CD4-positive, alpha-beta T cell (primary cell): ENCODE measurements at regions not wholly inside any gene's neighbourhood (a gene's known extent, or its start where the extent isn't known, plus 50 kb on each side); places are given as distances from the start of the nearest gene placed in this dataset.
"Not testable (repeated sequence)": the region's sequence is repeated elsewhere in the genome, so short reads cannot be mapped to it uniquely, and the experiment has no call there.

ENCODE experiments used
- ATAC-seq: fragments of 200-7000 bp; cut with Tn5 transposase; one replicate; pipeline ENCODE4 v1.10.0; 2022; ENCODE audit warnings: mild to moderate bottlenecking; ENCODE audit not compliant: poor library complexity
- CTCF ChIA-PET: fragments of 350-600 bp; sonication (Branson Sonifier 250); formaldehyde crosslinking; loops from one replicate; lab custom pipeline; 2021; ENCODE audit warnings: antibody characterized with exemption, inconsistent platforms; lab: Charles Lee
- POLR2A ChIA-PET: fragments of 350-600 bp; sonication (Branson Sonifier 250); formaldehyde crosslinking; loops from one replicate; lab custom pipeline; 2021; ENCODE audit warnings: antibody characterized with exemption, inconsistent platforms; lab: Charles Lee
- DNase-seq, 14 experiments: peaks; one replicate each; pipeline ENCODE4 v3.0.0-alpha.2; 2013 to 2020; ENCODE audit warnings: mixed read lengths in 2 of 14
- H3K27ac ChIP-seq, 2 donors: one replicate each; pipeline versions ENCODE4 v1.5.1 to v1.7.0; 2013; ENCODE audit warnings: low read length in 2 of 2, low read depth in 1 of 2, mild to moderate bottlenecking in 1 of 2
- H3K27me3 ChIP-seq, 2 experiments: 1 replicate in 1 of 2; 2 replicates in 1 of 2; pipeline versions ENCODE4 v1.6.1 to v1.7.0; 2013; ENCODE audit warnings: low read length in 2 of 2, control low read depth in 1 of 2, mild to moderate bottlenecking in 1 of 2, moderate library complexity in 1 of 2; ENCODE audit not compliant: insufficient read depth in 2 of 2, control insufficient read depth in 1 of 2
- H3K36me3 ChIP-seq: one replicate; pipeline ENCODE4 v1.6.1; 2013; ENCODE audit warnings: low read length, control low read depth; ENCODE audit not compliant: insufficient read depth
- H3K4me1 ChIP-seq: one replicate; pipeline ENCODE4 v1.6.1; 2013; ENCODE audit warnings: low read length, control low read depth; ENCODE audit not compliant: insufficient read depth
- H3K4me3 ChIP-seq: one replicate; pipeline ENCODE4 v1.5.1; 2013; ENCODE audit warnings: mild to moderate bottlenecking, low read length, moderate library complexity
- H3K9me3 ChIP-seq, 2 experiments: 1 replicate in 1 of 2; 2 replicates in 1 of 2; pipeline versions ENCODE4 v1.6.1 to v1.7.0; 2013; ENCODE audit warnings: low read length in 2 of 2, mild to moderate bottlenecking in 2 of 2, control low read depth in 1 of 2, moderate library complexity in 1 of 2; ENCODE audit not compliant: control insufficient read depth in 1 of 2, insufficient read depth in 1 of 2
- H3K27ac Mint-ChIP-seq: one replicate; pipeline ENCODE4 v1.8.0; 2020; ENCODE audit warnings: mixed read lengths
- H3K27me3 Mint-ChIP-seq: one replicate; pipeline ENCODE4 v1.8.0; 2021; ENCODE audit warnings: mixed read lengths
- H3K36me3 Mint-ChIP-seq: one replicate; pipeline ENCODE4 v1.8.0; 2021; ENCODE audit warnings: low read depth, mixed read lengths
- H3K4me1 Mint-ChIP-seq: one replicate; pipeline ENCODE4 v1.8.0; 2021; ENCODE audit warnings: low read depth, mixed read lengths
- H3K4me3 Mint-ChIP-seq: one replicate; pipeline ENCODE4 v1.8.0; 2020; ENCODE audit warnings: mild to moderate bottlenecking, mixed read lengths
- H3K9me3 Mint-ChIP-seq: one replicate; pipeline ENCODE4 v1.8.0; 2020; ENCODE audit warnings: mixed read lengths
- intact Hi-C, 2 experiments: fragments of 100-400 bp; cut with DNase I in 1 of 2; cut with micrococcal nuclease in 1 of 2; formaldehyde crosslinking; loops; one replicate each; pipeline versions ENCODE4 v1.15.1 to v1.9.0; 2023 to 2025; cut with DNase I, micrococcal nuclease
- TF ChIP-seq, protein P1 (sequence below): fragments of 200-600 bp; IDR thresholded peaks from one replicate; pipeline ENCODE4 v1.8.0; 2022; ENCODE audit warnings: antibody characterized with exemption, mild to moderate bottlenecking

DNA sequence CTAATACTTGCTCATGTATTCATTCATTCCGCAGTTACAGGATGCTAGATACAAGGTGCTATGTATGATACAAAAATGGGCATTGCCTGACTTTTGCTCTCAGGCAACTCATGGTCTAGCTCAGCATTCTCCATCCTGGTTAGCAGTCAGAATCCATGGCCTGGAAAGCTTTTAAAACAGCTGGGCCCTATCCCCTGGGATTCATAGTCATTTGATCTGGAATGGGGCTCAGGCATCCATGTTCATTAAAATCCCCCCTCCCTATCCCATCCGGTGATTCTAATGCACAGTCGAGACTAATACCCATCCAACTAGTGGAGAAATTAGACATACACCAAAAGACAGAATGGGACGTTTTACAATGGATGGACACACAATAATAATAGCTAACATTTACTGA lies 104.1 kb upstream of the TMEM132E start:
- Mint-ChIP-seq H3K36me3 (no peaks in the 10 kb centered on the region), H3K4me1 (no peaks in the 10 kb centered on the region), H3K9me3 (no peaks in the 10 kb centered on the region), H3K27me3 (peaks cover 5% of the 10 kb centered on the region), H3K27ac (no peak overlapping the region), H3K4me3 (no peak overlapping the region)
- H3K4me1 ChIP-seq: no peaks in the 10 kb centered on the region
- H3K36me3 ChIP-seq: no peaks in the 10 kb centered on the region
- DNase-seq (no peak), ATAC-seq (no peak)
- CTCF ChIA-PET: no interaction called here
- H3K27ac ChIP-seq: no peak overlapping the region
- H3K9me3 ChIP-seq: no peaks in the 10 kb centered on the region
- POLR2A ChIA-PET: no interaction called here
- peaks cover 0 to 7% of the 10 kb centered on the region in 2 experiments for H3K27me3 ChIP-seq
- TF ChIP-seq, protein P1, sequence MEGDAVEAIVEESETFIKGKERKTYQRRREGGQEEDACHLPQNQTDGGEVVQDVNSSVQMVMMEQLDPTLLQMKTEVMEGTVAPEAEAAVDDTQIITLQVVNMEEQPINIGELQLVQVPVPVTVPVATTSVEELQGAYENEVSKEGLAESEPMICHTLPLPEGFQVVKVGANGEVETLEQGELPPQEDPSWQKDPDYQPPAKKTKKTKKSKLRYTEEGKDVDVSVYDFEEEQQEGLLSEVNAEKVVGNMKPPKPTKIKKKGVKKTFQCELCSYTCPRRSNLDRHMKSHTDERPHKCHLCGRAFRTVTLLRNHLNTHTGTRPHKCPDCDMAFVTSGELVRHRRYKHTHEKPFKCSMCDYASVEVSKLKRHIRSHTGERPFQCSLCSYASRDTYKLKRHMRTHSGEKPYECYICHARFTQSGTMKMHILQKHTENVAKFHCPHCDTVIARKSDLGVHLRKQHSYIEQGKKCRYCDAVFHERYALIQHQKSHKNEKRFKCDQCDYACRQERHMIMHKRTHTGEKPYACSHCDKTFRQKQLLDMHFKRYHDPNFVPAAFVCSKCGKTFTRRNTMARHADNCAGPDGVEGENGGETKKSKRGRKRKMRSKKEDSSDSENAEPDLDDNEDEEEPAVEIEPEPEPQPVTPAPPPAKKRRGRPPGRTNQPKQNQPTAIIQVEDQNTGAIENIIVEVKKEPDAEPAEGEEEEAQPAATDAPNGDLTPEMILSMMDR: no peak
- H3K4me3 ChIP-seq: no peak overlapping the region
- intact Hi-C loops: no loop called here

DNA sequence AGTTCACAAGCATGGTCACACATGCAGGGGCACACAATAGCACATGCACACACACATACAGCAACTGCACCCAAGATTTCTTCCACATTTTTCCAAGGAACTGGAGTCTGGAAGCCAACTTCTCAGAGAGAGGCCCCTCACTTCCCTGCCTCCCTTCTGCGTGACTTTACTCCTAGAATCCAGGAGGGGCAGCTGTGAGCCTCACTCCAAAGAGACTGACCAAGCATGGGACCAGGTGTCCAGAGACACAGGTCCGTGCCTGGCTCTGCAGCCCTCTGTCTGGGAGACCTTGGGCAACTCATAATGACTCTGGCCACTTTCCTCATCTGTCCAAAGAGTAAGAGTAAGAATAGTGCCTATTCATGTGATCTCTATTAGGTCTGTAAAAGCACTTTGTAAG lies 104.7 kb upstream of the TMEM132E start:
- H3K27ac Mint-ChIP-seq: no peak overlapping the region
- no peaks in the 10 kb centered on the region for H3K36me3 Mint-ChIP-seq
- TF ChIP-seq, protein P1: no peak
- Histone ChIP-seq H3K27ac (no peak overlapping the region), H3K4me1 (no peaks in the 10 kb centered on the region), H3K9me3 (no peaks in the 10 kb centered on the region), H3K4me3 (no peak overlapping the region), H3K36me3 (no peaks in the 10 kb centered on the region), H3K27me3 (peaks cover 0 to 7% of the 10 kb centered on the region in 2 experiments)
- DNase-seq: no peak
- no peak for ATAC-seq
- no peaks in the 10 kb centered on the region for H3K4me1 Mint-ChIP-seq
- intact Hi-C loops: no loop called here
- no peaks in the 10 kb centered on the region for H3K9me3 Mint-ChIP-seq
- ChIA-PET CTCF (no interaction called here), POLR2A (no interaction called here)
- H3K27me3 Mint-ChIP-seq: peaks cover 10% of the 10 kb centered on the region
- no peak overlapping the region for H3K4me3 Mint-ChIP-seq

DNA sequence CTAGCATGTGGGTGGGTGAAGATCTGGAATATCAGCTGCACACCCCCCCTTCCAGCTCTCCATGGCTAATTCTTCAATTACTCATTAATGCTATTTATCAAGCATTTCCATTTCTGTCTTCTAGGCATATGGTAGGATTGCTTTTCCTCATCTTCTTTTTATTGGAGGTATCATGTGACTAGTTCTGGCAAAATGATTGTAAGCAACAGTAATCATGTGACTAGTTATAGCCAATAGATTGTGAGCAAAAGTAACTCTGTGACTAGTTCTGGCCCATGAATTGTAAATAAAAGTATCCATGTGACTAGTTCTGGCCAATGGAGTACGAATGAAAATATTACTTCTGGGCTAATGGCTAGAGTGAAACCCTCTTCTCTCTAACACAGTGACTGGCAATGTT lies 107.0 kb upstream of the TMEM132E start:
- no peak overlapping the region for H3K4me3 ChIP-seq
- no peak overlapping the region for H3K27ac ChIP-seq
- ATAC-seq: no peak
- ChIA-PET CTCF (no interaction called here), POLR2A (no interaction called here)
- H3K9me3 Mint-ChIP-seq: no peaks in the 10 kb centered on the region
- intact Hi-C loops: no loop called here
- H3K27me3 ChIP-seq: peaks cover 0 to 7% of the 10 kb centered on the region in 2 experiments
- no peaks in the 10 kb centered on the region for H3K36me3 ChIP-seq
- H3K36me3 Mint-ChIP-seq: no peaks in the 10 kb centered on the region
- no peaks in the 10 kb centered on the region for H3K9me3 ChIP-seq
- no peaks in the 10 kb centered on the region for H3K4me1 Mint-ChIP-seq
- H3K4me1 ChIP-seq: no peaks in the 10 kb centered on the region
- no peak overlapping the region for H3K4me3 Mint-ChIP-seq
- TF ChIP-seq, protein P1: no peak
- DNase-seq: no peak
- peaks cover 10% of the 10 kb centered on the region for H3K27me3 Mint-ChIP-seq
- H3K27ac Mint-ChIP-seq: no peak overlapping the region

DNA sequence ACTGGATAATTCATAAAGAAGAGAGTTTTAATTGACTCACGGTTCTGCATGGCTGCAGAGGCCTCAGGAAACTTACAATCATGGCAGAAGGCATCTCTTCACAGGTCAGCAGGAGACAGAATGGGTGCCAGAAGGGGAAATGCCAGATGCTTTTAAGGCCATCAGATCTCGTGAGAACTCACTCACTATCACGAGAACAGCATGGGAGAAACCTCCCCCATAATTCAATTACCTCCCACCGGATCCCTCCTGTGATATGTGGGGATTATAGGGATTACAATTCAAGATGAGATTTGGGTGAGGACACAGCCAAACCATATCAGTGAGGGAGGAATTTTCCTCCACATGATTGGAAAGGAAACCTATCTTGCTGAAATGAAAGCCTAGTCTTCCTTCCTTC lies 108.1 kb upstream of the TMEM132E start:
- intact Hi-C loops, H3K9me3 ChIP-seq, H3K9me3 Mint-ChIP-seq, DNase-seq, CTCF ChIA-PET, H3K36me3 Mint-ChIP-seq, POLR2A ChIA-PET, H3K27ac ChIP-seq, H3K27ac Mint-ChIP-seq, ATAC-seq, H3K4me3 ChIP-seq, H3K27me3 ChIP-seq, H3K4me1 Mint-ChIP-seq, H3K4me1 ChIP-seq, H3K4me3 Mint-ChIP-seq, H3K36me3 ChIP-seq: not testable (repeated sequence)
- H3K27me3 Mint-ChIP-seq: peaks cover 10% of the 10 kb centered on the region
